IPS-20b (cell line): ENCODE measurements at regions not wholly inside any gene's neighbourhood (a gene's known extent, or its start where the extent isn't known, plus 50 kb on each side); places are given as distances from the start of the nearest gene placed in this dataset.

ENCODE experiments used
- H3K27ac ChIP-seq: one replicate; pipeline ENCODE4 v1.5.1; 2013; ENCODE audit warnings: low read length
- H3K27me3 ChIP-seq: 2 replicates; pipeline ENCODE4 v1.6.1; 2013; ENCODE audit warnings: mild to moderate bottlenecking, low read length, inconsistent platforms; ENCODE audit not compliant: insufficient read depth
- H3K36me3 ChIP-seq: 2 replicates; pipeline ENCODE4 v1.6.1; 2013; ENCODE audit warnings: low read depth, mild to moderate bottlenecking, inconsistent platforms, low read length, moderate library complexity; ENCODE audit not compliant: insufficient read depth
- H3K4me1 ChIP-seq: 2 replicates; pipeline ENCODE4 v1.6.1; 2013; ENCODE audit warnings: mild to moderate bottlenecking, control low read depth, inconsistent platforms, low read length, moderate library complexity; ENCODE audit not compliant: insufficient read depth
- H3K4me3 ChIP-seq: 2 replicates; pipeline ENCODE4 v1.5.1; 2013; ENCODE audit warnings: mild to moderate bottlenecking, low read length, inconsistent platforms
- H3K9ac ChIP-seq: 2 replicates; pipeline ENCODE4 v1.6.1; 2013; ENCODE audit warnings: low read depth, mild to moderate bottlenecking, inconsistent platforms, low read length, moderate library complexity
- H3K9me3 ChIP-seq: 2 replicates; pipeline ENCODE4 v1.6.1; 2013; ENCODE audit warnings: mild to moderate bottlenecking, low read depth, low read length, inconsistent platforms; ENCODE audit not compliant: insufficient read depth

- H3K9me3 ChIP-seq = no peaks in the 10 kb centered on the region
- H3K27me3 ChIP-seq = no peaks in the 10 kb centered on the region
- no peak overlapping the region for H3K4me3 ChIP-seq
- no peak overlapping the region for H3K27ac ChIP-seq
- no peaks in the 10 kb centered on the region for H3K4me1 ChIP-seq
- no peaks in the 10 kb centered on the region for H3K36me3 ChIP-seq
- H3K9ac ChIP-seq = no peak overlapping the region
These were observed 96.8 kb upstream of the ATXN1 start for GRCh38 chr6:16857969-16858592.

GRCh38 chr6:16855460-16855859, 94.2 kb upstream of the ATXN1 start:
- H3K4me1 ChIP-seq = no peaks in the 10 kb centered on the region
- H3K4me3 ChIP-seq = no peak overlapping the region
- H3K27me3 ChIP-seq = no peaks in the 10 kb centered on the region
- H3K9me3 ChIP-seq = no peaks in the 10 kb centered on the region
- no peak overlapping the region for H3K9ac ChIP-seq
- H3K36me3 ChIP-seq = no peaks in the 10 kb centered on the region
- no peak overlapping the region for H3K27ac ChIP-seq

- Histone ChIP-seq H3K27ac (no peak overlapping the region), H3K9ac (no peak overlapping the region), H3K9me3 (no peaks in the 10 kb centered on the region), H3K27me3 (no peaks in the 10 kb centered on the region), H3K4me1 (0 out of 2 replicates have a peak, but pooled peaks cover 2% of the 10 kb centered on the region), H3K4me3 (no peak overlapping the region), H3K36me3 (no peaks in the 10 kb centered on the region)
These were observed 93.7 kb upstream of the ATXN1 start for GRCh38 chr6:16854986-16855385.

- peaks cover 7% of the 10 kb centered on the region; the same call in 1 of the 2 replicates for H3K4me1 ChIP-seq
- H3K27ac ChIP-seq = no peak overlapping the region
- no peak overlapping the region for H3K4me3 ChIP-seq
- H3K27me3 ChIP-seq = no peaks in the 10 kb centered on the region
- no peaks in the 10 kb centered on the region for H3K36me3 ChIP-seq
- no peak overlapping the region for H3K9ac ChIP-seq
- no peaks in the 10 kb centered on the region for H3K9me3 ChIP-seq
These were observed 91.4 kb upstream of the ATXN1 start for GRCh38 chr6:16852671-16853070.

GRCh38 chr6:16851758-16852157, 90.5 kb upstream of the ATXN1 start:
- peaks cover 7% of the 10 kb centered on the region; the same call in 1 of the 2 replicates for H3K4me1 ChIP-seq
- no peak overlapping the region for H3K27ac ChIP-seq
- no peak overlapping the region for H3K9ac ChIP-seq
- H3K9me3 ChIP-seq = no peaks in the 10 kb centered on the region
- H3K36me3 ChIP-seq = no peaks in the 10 kb centered on the region
- no peaks in the 10 kb centered on the region for H3K27me3 ChIP-seq
- H3K4me3 ChIP-seq = no peak overlapping the region

- no peak overlapping the region for H3K4me3 ChIP-seq
- H3K9me3 ChIP-seq = no peaks in the 10 kb centered on the region
- H3K27ac ChIP-seq = no peak overlapping the region
- H3K36me3 ChIP-seq = no peaks in the 10 kb centered on the region
- H3K9ac ChIP-seq = no peak overlapping the region
- H3K4me1 ChIP-seq = peaks cover 7% of the 10 kb centered on the region; the same call in 1 of the 2 replicates
- H3K27me3 ChIP-seq = no peaks in the 10 kb centered on the region
These were observed 89.8 kb upstream of the ATXN1 start for GRCh38 chr6:16851044-16851540.

- Histone ChIP-seq H3K9me3 (no peaks in the 10 kb centered on the region), H3K4me1 (peaks cover 7% of the 10 kb centered on the region; the same call in 1 of the 2 replicates), H3K4me3 (no peak overlapping the region), H3K27me3 (no peaks in the 10 kb centered on the region), H3K36me3 (no peaks in the 10 kb centered on the region), H3K9ac (no peak overlapping the region), H3K27ac (no peak overlapping the region)
These were observed 89.4 kb upstream of the ATXN1 start for GRCh38 chr6:16850681-16851026.

GRCh38 chr6:16849988-16850680, 88.9 kb upstream of the ATXN1 start:
- Histone ChIP-seq H3K36me3 (no peaks in the 10 kb centered on the region), H3K27me3 (no peaks in the 10 kb centered on the region), H3K9me3 (no peaks in the 10 kb centered on the region), H3K9ac (no peak overlapping the region), H3K27ac (no peak overlapping the region), H3K4me1 (peaks cover 7% of the 10 kb centered on the region; the same call in 1 of the 2 replicates), H3K4me3 (no peak overlapping the region)

GRCh38 chr6:16849280-16849987, 88.2 kb upstream of the ATXN1 start:
- no peaks in the 10 kb centered on the region for H3K9me3 ChIP-seq
- H3K36me3 ChIP-seq = no peaks in the 10 kb centered on the region
- H3K9ac ChIP-seq = no peak overlapping the region
- no peak overlapping the region for H3K4me3 ChIP-seq
- peaks cover 7% of the 10 kb centered on the region; the same call in 1 of the 2 replicates for H3K4me1 ChIP-seq
- no peaks in the 10 kb centered on the region for H3K27me3 ChIP-seq
- no peak overlapping the region for H3K27ac ChIP-seq

- no peak overlapping the region for H3K4me3 ChIP-seq
- H3K27me3 ChIP-seq = no peaks in the 10 kb centered on the region
- H3K9me3 ChIP-seq = no peaks in the 10 kb centered on the region
- H3K4me1 ChIP-seq = peaks cover 7% of the 10 kb centered on the region; the same call in 1 of the 2 replicates
- no peak overlapping the region for H3K27ac ChIP-seq
- H3K9ac ChIP-seq = no peak overlapping the region
- no peaks in the 10 kb centered on the region for H3K36me3 ChIP-seq
These were observed 85.1 kb upstream of the ATXN1 start for GRCh38 chr6:16846399-16846778.

- Histone ChIP-seq H3K9ac (no peak overlapping the region), H3K27me3 (no peaks in the 10 kb centered on the region), H3K4me3 (no peak overlapping the region), H3K4me1 (peaks cover 9% of the 10 kb centered on the region), H3K9me3 (no peaks in the 10 kb centered on the region), H3K27ac (no peak overlapping the region), H3K36me3 (no peaks in the 10 kb centered on the region)
These were observed 82.9 kb upstream of the ATXN1 start for GRCh38 chr6:16844183-16844582.

- Histone ChIP-seq H3K9ac (no peak overlapping the region), H3K4me3 (no peak overlapping the region), H3K9me3 (no peaks in the 10 kb centered on the region), H3K36me3 (no peaks in the 10 kb centered on the region), H3K4me1 (peaks cover 9% of the 10 kb centered on the region), H3K27me3 (no peaks in the 10 kb centered on the region), H3K27ac (no peak overlapping the region)
These were observed 81.4 kb upstream of the ATXN1 start for GRCh38 chr6:16842676-16843075.
